HG03103 (cell line): ENCODE measurements at regions not wholly inside any gene's neighbourhood (a gene's known extent, or its start where the extent isn't known, plus 50 kb on each side); places are given as distances from the start of the nearest gene placed in this dataset.
"Not testable (repeated sequence)": the region's sequence is repeated elsewhere in the genome, so short reads cannot be mapped to it uniquely, and the experiment has no call there.

Experiments used
- ATAC-seq: cut with Tn5 transposase; IDR thresholded peaks from one replicate; pipeline ENCODE4 v1.9.1; 2021; ENCODE audit warnings: low read depth; ENCODE audit not compliant: unreplicated experiment

- no peak for ATAC-seq
These were observed 332.7 kb upstream of the MAGI2 start for GRCh38 chr7:79786187-79786586.

GRCh38 chr7:79785556-79785955, 332.1 kb upstream of the MAGI2 start:
- ATAC-seq: no peak

GRCh38 chr7:79782906-79783305, 329.4 kb upstream of the MAGI2 start:
- no peak for ATAC-seq

- ATAC-seq: no peak
These were observed 328.8 kb upstream of the MAGI2 start for GRCh38 chr7:79782256-79782655.

GRCh38 chr7:79781716-79782115, 328.2 kb upstream of the MAGI2 start:
- no peak for ATAC-seq

GRCh38 chr7:79778786-79779770, 325.6 kb upstream of the MAGI2 start:
- ATAC-seq: no peak

- no peak for ATAC-seq
These were observed 322.4 kb upstream of the MAGI2 start for GRCh38 chr7:79775911-79776310.

GRCh38 chr7:79774150-79774549, 320.7 kb upstream of the MAGI2 start:
- ATAC-seq: no peak

- no peak for ATAC-seq
These were observed 317.5 kb upstream of the MAGI2 start for GRCh38 chr7:79770970-79771369.

GRCh38 chr7:79770063-79770462, 316.6 kb upstream of the MAGI2 start:
- ATAC-seq: no peak

GRCh38 chr7:79767876-79768560, 314.6 kb upstream of the MAGI2 start:
- ATAC-seq: not testable (repeated sequence)

- not testable (repeated sequence) for ATAC-seq
These were observed 313.7 kb upstream of the MAGI2 start for GRCh38 chr7:79767192-79767591.

- ATAC-seq: no peak
These were observed 308.5 kb upstream of the MAGI2 start for GRCh38 chr7:79761876-79762429.

GRCh38 chr7:79750941-79751340, 297.5 kb upstream of the MAGI2 start:
- ATAC-seq: not testable (repeated sequence)

GRCh38 chr7:79749856-79750255, 296.4 kb upstream of the MAGI2 start:
- no peak for ATAC-seq

- ATAC-seq: no peak
These were observed 288.2 kb upstream of the MAGI2 start for GRCh38 chr7:79741684-79742083.

GRCh38 chr7:79740076-79740475, 286.6 kb upstream of the MAGI2 start:
- ATAC-seq: no peak

GRCh38 chr7:79739036-79739709, 285.7 kb upstream of the MAGI2 start:
- ATAC-seq: not testable (repeated sequence)

- ATAC-seq: no peak
These were observed 283.0 kb upstream of the MAGI2 start for GRCh38 chr7:79736418-79736817.

GRCh38 chr7:79735012-79735411, 281.5 kb upstream of the MAGI2 start:
- no peak for ATAC-seq

- ATAC-seq: no peak
These were observed 280.7 kb upstream of the MAGI2 start for GRCh38 chr7:79734181-79734580.
